GM18517 (cell line): ENCODE measurements at regions not wholly inside any gene's neighbourhood (a gene's known extent, or its start where the extent isn't known, plus 50 kb on each side); places are given as distances from the start of the nearest gene placed in this dataset.

Experiments used
- ATAC-seq: cut with Tn5 transposase; IDR thresholded peaks from one replicate; pipeline ENCODE4 v1.9.1; 2021; ENCODE audit warnings: mild to moderate bottlenecking, moderate library complexity; ENCODE audit not compliant: unreplicated experiment

DNA sequence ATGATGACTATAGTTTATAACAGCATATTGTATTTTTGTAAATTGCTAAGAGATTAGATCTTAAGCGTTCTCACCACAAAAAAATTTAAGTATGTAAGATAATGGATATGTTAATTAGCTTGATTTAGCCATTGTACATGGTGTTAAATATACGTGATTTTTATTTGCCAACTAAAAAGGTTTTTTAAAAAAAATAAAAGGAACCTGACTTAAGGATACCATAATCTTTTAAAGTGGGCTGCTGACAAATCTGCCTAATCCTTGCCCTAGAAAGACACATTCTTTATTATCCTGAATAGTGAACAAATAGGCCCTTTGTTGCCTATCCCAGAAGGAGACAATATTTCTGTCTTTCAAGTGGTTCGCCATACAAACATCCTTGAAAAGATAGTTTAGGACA is 94.6 kb upstream of the FAM47C start:
- no peak for ATAC-seq

DNA sequence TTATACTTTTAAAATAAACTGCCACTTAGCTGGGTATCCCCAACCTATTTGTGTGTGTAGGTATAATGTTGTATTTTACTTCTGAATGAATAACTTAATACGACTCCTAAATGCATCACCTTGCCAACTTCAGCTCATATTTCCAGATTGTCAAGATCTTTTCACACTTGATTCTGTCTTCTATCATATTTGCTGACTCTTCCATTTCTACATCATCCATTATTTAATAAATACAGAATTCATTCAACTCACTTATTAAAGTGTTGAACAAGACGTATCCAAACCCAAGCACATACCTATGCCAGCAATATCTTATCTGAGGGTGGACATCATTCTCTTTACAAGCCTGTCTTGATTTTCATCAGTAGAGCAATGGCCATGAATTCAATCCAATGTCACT is 91.2 kb upstream of the FAM47C start:
- ATAC-seq = no peak

DNA sequence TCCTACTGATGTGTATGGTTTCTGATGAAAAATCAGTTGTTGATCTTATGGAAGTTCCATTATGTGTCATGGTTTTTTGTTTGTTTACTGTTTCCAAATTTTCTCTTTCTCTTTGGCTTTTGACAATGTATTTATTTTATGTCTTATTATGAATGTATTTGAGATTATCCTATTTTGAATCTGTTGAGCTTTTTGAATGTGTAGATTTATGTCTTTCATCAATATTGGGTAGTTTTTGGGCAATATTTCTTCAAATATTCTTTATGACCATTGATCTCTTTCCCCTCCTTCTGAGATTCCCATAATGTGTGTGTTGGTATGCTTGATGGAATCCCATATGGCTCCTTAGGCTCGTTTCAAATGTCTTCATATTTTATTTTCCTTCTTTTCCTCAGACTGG is 80.5 kb upstream of the FAM47C start:
- no peak for ATAC-seq

DNA sequence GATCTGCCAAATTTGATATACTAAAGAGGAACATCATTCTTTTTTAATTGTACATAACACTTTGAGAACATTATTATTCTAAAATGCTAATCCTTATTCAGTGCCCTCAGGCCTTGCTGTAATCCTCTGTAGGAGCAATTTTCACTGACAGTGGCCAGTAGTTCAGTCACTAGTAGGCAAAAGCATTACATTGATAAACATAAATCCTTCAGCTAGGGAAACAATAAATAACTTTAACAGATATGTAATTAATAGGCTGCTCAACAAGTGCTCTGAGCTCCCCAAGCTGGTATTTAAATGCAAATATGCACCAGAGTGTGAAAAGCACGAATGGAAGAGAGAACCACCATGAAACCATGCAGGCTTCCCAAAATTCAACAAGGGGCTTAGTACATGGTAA is 77.7 kb upstream of the FAM47C start:
- ATAC-seq = no peak

DNA sequence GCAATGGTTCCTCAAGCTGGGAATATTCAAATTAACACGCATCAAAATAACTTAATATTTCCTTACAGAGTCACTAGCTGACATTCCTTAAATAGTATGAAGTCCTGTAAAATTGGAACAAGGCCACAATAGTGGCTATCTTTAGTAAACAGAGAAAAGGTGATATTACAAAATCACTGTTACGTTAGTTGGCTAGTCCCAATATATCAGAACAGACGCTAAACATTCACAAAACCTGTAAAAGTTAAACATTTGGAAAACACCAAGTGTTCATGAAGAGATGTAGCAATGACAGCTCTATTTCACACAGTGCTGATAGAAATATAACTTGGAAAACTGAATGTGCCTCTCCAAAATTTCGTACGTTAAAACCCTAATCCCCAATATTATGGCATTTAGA is 61.0 kb upstream of the FAM47C start:
- ATAC-seq = no peak

DNA sequence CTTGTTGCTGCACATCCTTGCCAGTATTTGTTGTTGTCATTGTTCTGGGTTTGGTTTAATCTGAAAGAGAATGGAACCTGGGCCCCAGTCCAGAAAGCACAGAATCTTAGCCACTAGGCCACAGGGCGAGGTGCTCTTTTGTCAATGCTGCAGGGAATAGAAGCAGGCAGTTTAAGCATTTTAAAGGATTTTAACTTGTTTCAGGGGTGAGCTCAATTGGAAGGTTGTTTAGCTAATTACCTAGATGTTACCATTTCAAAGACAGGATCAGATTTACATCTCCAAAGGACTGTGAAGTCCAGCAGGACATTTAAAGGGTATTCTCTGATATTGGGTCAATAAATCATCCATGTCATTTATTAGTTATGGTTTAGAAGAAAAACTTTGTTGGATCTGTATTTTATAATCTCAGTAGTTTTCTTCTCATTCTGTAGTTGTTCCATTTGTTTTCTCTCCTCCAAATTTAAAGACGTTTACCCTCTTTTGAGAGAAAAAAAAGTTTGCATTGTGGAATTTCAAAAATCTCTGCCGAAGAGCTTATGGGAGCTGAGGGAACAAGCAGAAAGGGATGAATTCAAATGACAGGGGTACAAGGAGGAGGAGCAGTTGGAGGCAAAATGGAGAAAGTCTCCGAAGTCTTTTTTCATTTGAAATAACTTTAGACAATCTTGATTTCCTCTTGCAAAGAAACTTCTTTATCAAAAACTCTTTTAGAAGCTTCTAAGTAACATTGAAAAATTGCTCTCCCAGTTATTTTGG is 57.5 kb upstream of the FAM47C start:
- no peak for ATAC-seq

DNA sequence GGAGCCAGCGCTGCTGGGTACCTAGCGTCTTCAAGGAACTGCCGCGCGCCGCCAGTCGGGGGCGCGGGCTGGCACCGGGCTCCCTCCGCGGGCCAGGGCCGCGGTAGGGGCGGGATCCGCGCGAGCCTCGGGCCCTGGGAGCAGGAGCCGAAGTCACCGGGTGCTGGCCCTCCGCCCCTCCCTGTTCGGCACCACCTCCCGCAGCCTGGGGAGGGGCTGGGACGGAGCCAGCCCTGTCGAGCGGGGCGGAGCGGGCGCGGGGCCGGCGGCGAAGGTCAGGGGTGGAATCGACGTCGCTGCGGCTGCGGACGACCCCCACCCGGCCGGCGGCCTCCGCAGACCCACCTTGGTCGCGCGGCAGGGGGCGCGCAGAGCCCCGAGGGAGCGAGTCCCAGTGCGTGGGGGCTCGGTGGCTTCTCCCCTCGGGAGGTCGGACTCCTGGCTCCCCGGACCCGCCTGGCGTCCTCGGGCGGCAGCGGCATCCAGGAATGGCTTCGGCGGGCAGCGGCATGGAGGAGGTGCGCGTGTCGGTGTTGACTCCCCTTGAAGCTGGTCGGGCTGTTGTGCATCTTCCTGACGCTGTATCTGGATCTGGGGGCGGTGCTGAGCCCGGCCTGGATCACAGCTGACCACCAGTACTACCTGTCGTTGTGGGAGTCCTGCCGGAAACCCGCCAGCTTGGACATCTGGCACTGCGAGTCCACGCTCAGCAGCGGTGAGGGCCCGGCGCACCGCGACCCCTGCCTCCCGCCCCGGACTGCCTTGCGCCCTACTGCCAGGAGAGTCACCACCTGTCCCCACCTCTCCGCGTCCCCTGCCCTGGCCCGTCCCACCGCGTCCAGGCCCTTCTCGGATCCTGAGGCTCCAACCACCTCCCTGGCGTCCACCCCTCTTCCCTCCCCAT is 50.5 kb upstream of the FAM47C start:
- no peak for ATAC-seq
